ENCODE measurements at regions not wholly inside any gene's neighbourhood (a gene's known extent, or its start where the extent isn't known, plus 50 kb on each side); places are given as distances from the start of the nearest gene placed in this dataset.

GRCh38 chr15:96403932-96404331 lies 73.4 kb downstream of the NR2F2 start:
- no peak overlapping the region for H3K4me3 ChIP-seq (ENCODE audit: low read depth, low read length)
- no peak for TF ChIP-seq CTCF (IDR thresholded peaks at IDR 0.05; ENCODE audit: insufficient read depth, low read depth, low read length)
- DNase-seq (ENCODE audit: low read depth) = no peak

- no peak for DNase-seq (ENCODE audit: low read depth)
- TF ChIP-seq CTCF (IDR thresholded peaks at IDR 0.05; ENCODE audit: insufficient read depth, low read depth, low read length) = no peak
- no peak overlapping the region for H3K4me3 ChIP-seq (ENCODE audit: low read depth, low read length)
Measured at GRCh38 chr15:96404560-96404959, 74.1 kb downstream of the NR2F2 start.

- no peak overlapping the region for H3K4me3 ChIP-seq (ENCODE audit: low read depth, low read length)
- TF ChIP-seq CTCF (IDR thresholded peaks at IDR 0.05; ENCODE audit: insufficient read depth, low read depth, low read length) = no peak
- DNase-seq (ENCODE audit: low read depth) = no peak
Measured at GRCh38 chr15:96406291-96406690, 75.8 kb downstream of the NR2F2 start.

GRCh38 chr15:96406701-96407100 lies 76.2 kb downstream of the NR2F2 start:
- DNase-seq (ENCODE audit: low read depth) = no peak
- H3K4me3 ChIP-seq (ENCODE audit: low read depth, low read length) = no peak overlapping the region
- TF ChIP-seq CTCF (IDR thresholded peaks at IDR 0.05; ENCODE audit: insufficient read depth, low read depth, low read length) = no peak

GRCh38 chr15:96407482-96407881 lies 77.0 kb downstream of the NR2F2 start:
- no peak overlapping the region for H3K4me3 ChIP-seq (ENCODE audit: low read depth, low read length)
- no peak for TF ChIP-seq CTCF (IDR thresholded peaks at IDR 0.05; ENCODE audit: insufficient read depth, low read depth, low read length)
- DNase-seq (ENCODE audit: low read depth) = no peak

- TF ChIP-seq CTCF (IDR thresholded peaks at IDR 0.05; ENCODE audit: insufficient read depth, low read depth, low read length) = no peak
- no peak for DNase-seq (ENCODE audit: low read depth)
- no peak overlapping the region for H3K4me3 ChIP-seq (ENCODE audit: low read depth, low read length)
Measured at GRCh38 chr15:96408591-96409183, 78.2 kb downstream of the NR2F2 start.

All from fibroblast of villous mesenchyme (primary cell).